ENCODE measurements at regions not wholly inside any gene's neighbourhood (a gene's known extent, or its start where the extent isn't known, plus 50 kb on each side); places are given as distances from the start of the nearest gene placed in this dataset.

DNA sequence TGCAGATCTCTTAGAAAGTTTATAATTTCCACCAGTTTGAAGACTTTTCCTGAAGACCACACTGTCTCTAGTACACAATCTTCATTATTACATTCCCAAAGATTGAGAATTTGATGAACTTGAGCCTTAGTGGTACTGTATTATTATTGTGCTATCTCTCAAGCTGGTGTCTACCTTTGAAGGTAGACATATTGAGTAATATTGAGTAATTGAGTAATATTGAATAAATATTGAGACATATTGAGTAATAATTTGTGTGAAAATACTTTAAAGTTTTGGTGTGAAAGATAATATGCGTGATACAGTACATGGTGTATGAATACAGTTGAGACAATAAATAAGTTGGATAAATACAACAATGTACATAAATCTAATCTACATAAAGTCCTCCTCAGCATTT lies 613.1 kb upstream of the ADGRL2 start:
- no peak overlapping the region for H3K4ac ChIP-seq (replicated peaks; ENCODE audit: insufficient read length, low read depth, low read length)
- no peak overlapping the region for H2AK5ac ChIP-seq (ENCODE audit: low read depth, low read length)
- H3K56ac ChIP-seq (replicated peaks; ENCODE audit: insufficient read length, low read depth, low read length), result no peak overlapping the region
- no peaks in the 10 kb centered on the region for H3K79me1 ChIP-seq (ENCODE audit: low read depth, low read length)
- CTCF ChIA-PET (ENCODE audit: partially characterized antibody), result no interaction called here
- H3K4me1 ChIP-seq (replicated peaks in 1 of 4; ENCODE audit: control insufficient read depth in 3 of 4, insufficient read depth in 4 of 4, low read length in 3 of 4), result no peaks in the 10 kb centered on the region
- H3K9me3 ChIP-seq (ENCODE audit: insufficient read depth in 2 of 2, low read depth in 1 of 2, low read length in 1 of 2), result no peaks in the 10 kb centered on the region
- no peak overlapping the region for H2BK15ac ChIP-seq (ENCODE audit: low read length)
- H3K27me3 ChIP-seq (replicated peaks in 1 of 4; ENCODE audit: control insufficient read depth in 3 of 4, extremely low read depth in 1 of 4, insufficient read depth in 3 of 4, low read length in 3 of 4), result no peaks in the 10 kb centered on the region
- H3K4me3 ChIP-seq (ENCODE audit: extremely low read depth in 1 of 4, insufficient read depth in 2 of 4, low read depth in 3 of 4, low read length in 4 of 4), result no peak overlapping the region
- H3K27ac ChIP-seq (ENCODE audit: low read depth, low read length), result no peak overlapping the region
- no peak overlapping the region for H3K14ac ChIP-seq (ENCODE audit: insufficient read length)
- no peak overlapping the region for H2BK20ac ChIP-seq (ENCODE audit: low read length)
- no peak overlapping the region for H4K8ac ChIP-seq (ENCODE audit: extremely low read depth, insufficient read depth, low read length)
- POLR2A ChIA-PET (ENCODE audit: partially characterized antibody), result no interaction called here
- H3K23ac ChIP-seq (ENCODE audit: insufficient read length), result no peak overlapping the region
- no peak for FAIRE-seq
- no peak overlapping the region for H2AFZ ChIP-seq (ENCODE audit: low read length)
- H3K36me3 ChIP-seq (ENCODE audit: control insufficient read depth in 2 of 4, insufficient read depth in 4 of 4, low read length in 3 of 4), result no peaks in the 10 kb centered on the region
- H2BK5ac ChIP-seq (ENCODE audit: low read depth, low read length), result no peak overlapping the region
- no peak for DNase-seq (ENCODE audit: low read depth in 1 of 2, low spot score in 2 of 2)
- no peak overlapping the region for H3K4me2 ChIP-seq (ENCODE audit: insufficient read depth in 1 of 2, low read depth in 2 of 2, low read length in 2 of 2)
- no peaks in the 10 kb centered on the region for H3K23me2 ChIP-seq (ENCODE audit: low read depth, low read length)
- no peak overlapping the region for H4K5ac ChIP-seq (ENCODE audit: insufficient read length, low read depth, low read length)
- no peak overlapping the region for H2BK120ac ChIP-seq (replicated peaks; ENCODE audit: low read depth, low read length)
- no peak overlapping the region for H4K91ac ChIP-seq (replicated peaks; ENCODE audit: insufficient read length, low read length)
- H3K18ac ChIP-seq (ENCODE audit: extremely low read depth, low read length), result no peak overlapping the region
- H3K9ac ChIP-seq (replicated peaks in 1 of 4; ENCODE audit: extremely low read depth in 1 of 4, low read depth in 3 of 4, low read length in 3 of 4), result no peak overlapping the region
- H3K79me2 ChIP-seq (ENCODE audit: control insufficient read depth in 1 of 2, insufficient read depth in 2 of 2, low read length in 2 of 2), result no peaks in the 10 kb centered on the region
- 94 to 100% methylated on average over 1 of the region's 1 CpG for WGBS, 2 experiments (ENCODE audit: extremely low coverage in 1 of 2, insufficient coverage in 1 of 2, insufficient read length in 1 of 2, insufficient replicate concordance in 2 of 2, low coverage in 1 of 2, low lambda C conversion rate in 2 of 2, missing lambda C conversion rate in 1 of 2)
- H2BK12ac ChIP-seq (ENCODE audit: low read depth, low read length), result no peak overlapping the region
- no peaks in the 10 kb centered on the region for H4K20me1 ChIP-seq (replicated peaks in 1 of 2; ENCODE audit: control insufficient read depth in 1 of 2, insufficient read depth in 2 of 2, low read length in 2 of 2)
- TF ChIP-seq HDAC6 (IDR thresholded peaks at IDR 0.05; ENCODE audit: low read depth, low read length), result no peak
- TF ChIP-seq GTF2F1 (IDR thresholded peaks at IDR 0.05; ENCODE audit: borderline replicate concordance, low read depth, low read length), result no peak
- no peak for TF ChIP-seq SAP30 (IDR thresholded peaks at IDR 0.05; ENCODE audit: insufficient read depth, insufficient replicate concordance, low read length)
- TF ChIP-seq ASH2L (IDR thresholded peaks at IDR 0.05; ENCODE audit: low read length), result no peak
- TF ChIP-seq, protein P1, sequence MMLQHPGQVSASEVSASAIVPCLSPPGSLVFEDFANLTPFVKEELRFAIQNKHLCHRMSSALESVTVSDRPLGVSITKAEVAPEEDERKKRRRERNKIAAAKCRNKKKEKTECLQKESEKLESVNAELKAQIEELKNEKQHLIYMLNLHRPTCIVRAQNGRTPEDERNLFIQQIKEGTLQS (IDR thresholded peaks at IDR 0.05; ENCODE audit: insufficient read depth, low read depth, low read length), result no peak
- TF ChIP-seq JUND (IDR thresholded peaks at IDR 0.05; ENCODE audit: low read length), result no peak
- no peak for TF ChIP-seq BCL11A (IDR thresholded peaks at IDR 0.05; ENCODE audit: low read depth in 2 of 2, low read length in 2 of 2)
- TF ChIP-seq TAF1 (IDR thresholded peaks at IDR 0.05; ENCODE audit: low read depth, low read length), result no peak

All from H1 (cell line).